ENCODE measurements at regions not wholly inside any gene's neighbourhood (a gene's known extent, or its start where the extent isn't known, plus 50 kb on each side); places are given as distances from the start of the nearest gene placed in this dataset.

- intact Hi-C loops (cut with DNase I), result loop anchor here (10.0 kb wide), 1 partner anchor 60 kb away; no protein-coding TSS in a partner anchor
- no peak overlapping the region for H3K27ac ChIP-seq
- DNase-seq (ENCODE audit: low spot score in 2 of 2), result no peak
- H3K27me3 ChIP-seq, result no peaks in the 10 kb centered on the region
- TF ChIP-seq CTCF (IDR thresholded peaks at IDR 0.05), result no peak
- H3K4me1 ChIP-seq, result no peaks in the 10 kb centered on the region
- H3K9me3 ChIP-seq, result peaks cover 0 to 10% of the 10 kb centered on the region in 2 donors
- H3K4me3 ChIP-seq, result no peak overlapping the region
- H3K36me3 ChIP-seq, result no peaks in the 10 kb centered on the region
These were observed 608.1 kb downstream of the TYW1 start for GRCh38 chr7:67604461-67605386.

GRCh38 chr7:67608806-67609205 lies 612.2 kb downstream of the TYW1 start:
- Histone ChIP-seq H3K4me3 (no peak overlapping the region), H3K27me3 (no peaks in the 10 kb centered on the region), H3K27ac (no peak overlapping the region), H3K9me3 (peaks cover 0 to 10% of the 10 kb centered on the region in 2 donors), H3K4me1 (no peaks in the 10 kb centered on the region), H3K36me3 (no peaks in the 10 kb centered on the region)
- intact Hi-C loops (cut with DNase I), result loop anchor here (10.0 kb wide), 1 partner anchor 56 kb away; no protein-coding TSS in a partner anchor
- no peak for TF ChIP-seq CTCF (IDR thresholded peaks at IDR 0.05)
- DNase-seq (ENCODE audit: low spot score in 2 of 2), result no peak

- DNase-seq (ENCODE audit: low spot score in 2 of 2), result no peak
- TF ChIP-seq CTCF (IDR thresholded peaks at IDR 0.05), result no peak
- no peaks in the 10 kb centered on the region for H3K4me1 ChIP-seq
- no peak overlapping the region for H3K27ac ChIP-seq
- H3K27me3 ChIP-seq, result no peaks in the 10 kb centered on the region
- no peaks in the 10 kb centered on the region for H3K36me3 ChIP-seq
- intact Hi-C loops (cut with DNase I), result no loop called here
- H3K4me3 ChIP-seq, result no peak overlapping the region
- H3K9me3 ChIP-seq, result no peaks in the 10 kb centered on the region
These were observed 614.3 kb downstream of the TYW1 start for GRCh38 chr7:67610897-67611296.

GRCh38 chr7:67614843-67615242 lies 618.2 kb downstream of the TYW1 start:
- no peaks in the 10 kb centered on the region for H3K27me3 ChIP-seq
- no peak for TF ChIP-seq CTCF (IDR thresholded peaks at IDR 0.05)
- intact Hi-C loops (cut with DNase I), result no loop called here

GRCh38 chr7:67616517-67616916 lies 619.9 kb downstream of the TYW1 start:
- no peaks in the 10 kb centered on the region for H3K4me1 ChIP-seq
- H3K36me3 ChIP-seq, result no peaks in the 10 kb centered on the region
- DNase-seq (ENCODE audit: low spot score in 2 of 2), result no peak
- H3K9me3 ChIP-seq, result no peaks in the 10 kb centered on the region
- TF ChIP-seq CTCF (IDR thresholded peaks at IDR 0.05), result no peak
- no peak overlapping the region for H3K4me3 ChIP-seq
- H3K27ac ChIP-seq, result no peak overlapping the region
- intact Hi-C loops (cut with DNase I), result no loop called here
- H3K27me3 ChIP-seq, result no peaks in the 10 kb centered on the region

More at GRCh38 chr7:67614843-67615242, 618.2 kb downstream of the TYW1 start:
- DNase-seq (ENCODE audit: low spot score in 2 of 2), result no peak
- Histone ChIP-seq H3K27ac (no peak overlapping the region), H3K4me1 (no peaks in the 10 kb centered on the region), H3K9me3 (no peaks in the 10 kb centered on the region), H3K36me3 (no peaks in the 10 kb centered on the region), H3K4me3 (no peak overlapping the region)
